Activated CD8-positive, alpha-beta T cell treated with anti-CD3 and anti-CD28 coated beads for 36 hours (primary cell): ENCODE measurements at regions not wholly inside any gene's neighbourhood (a gene's known extent, or its start where the extent isn't known, plus 50 kb on each side); places are given as distances from the start of the nearest gene placed in this dataset.

Experiments used
- ATAC-seq: fragments of 200-7000 bp; cut with Tn5 transposase; one replicate; pipeline ENCODE4 v1.10.0; 2021; ENCODE audit warnings: mild to moderate bottlenecking, moderate library complexity
- CTCF ChIA-PET: fragments of 350-600 bp; sonication (Branson Sonifier 250); formaldehyde crosslinking; loops from one replicate; lab custom pipeline; 2021; ENCODE audit warnings: antibody characterized with exemption; lab: Charles Lee
- POLR2A ChIA-PET: fragments of 350-600 bp; sonication (Branson Sonifier 250); formaldehyde crosslinking; loops from one replicate; lab custom pipeline; 2021; ENCODE audit warnings: antibody characterized with exemption; lab: Charles Lee
- DNase-seq: peaks from one replicate; pipeline ENCODE4 v3.0.0-alpha.2; 2020
- H3K27ac Mint-ChIP-seq: one replicate; pipeline ENCODE4 v1.8.0; 2021; ENCODE audit warnings: mild to moderate bottlenecking, mixed read lengths
- H3K27me3 Mint-ChIP-seq: one replicate; pipeline ENCODE4 v1.8.0; 2021; ENCODE audit warnings: mixed read lengths
- H3K36me3 Mint-ChIP-seq: one replicate; pipeline ENCODE4 v1.8.0; 2021; ENCODE audit warnings: low read depth, mixed read lengths
- H3K4me1 Mint-ChIP-seq: one replicate; pipeline ENCODE4 v1.8.0; 2021; ENCODE audit warnings: low read depth, mixed read lengths
- H3K4me3 Mint-ChIP-seq: one replicate; pipeline ENCODE4 v1.8.0; 2021; ENCODE audit warnings: mild to moderate bottlenecking, moderate library complexity, mixed read lengths
- H3K9me3 Mint-ChIP-seq: one replicate; pipeline ENCODE4 v1.8.0; 2021; ENCODE audit warnings: mixed read lengths
- intact Hi-C: fragments of 100-400 bp; cut with micrococcal nuclease; formaldehyde crosslinking; loops from one replicate; pipeline ENCODE4 v1.10.0; 2022
- TF ChIP-seq, protein P1 (sequence below): fragments of 200-600 bp; IDR thresholded peaks from one replicate; pipeline ENCODE4 v1.8.0; 2022; ENCODE audit warnings: antibody characterized with exemption, mild to moderate bottlenecking

DNA sequence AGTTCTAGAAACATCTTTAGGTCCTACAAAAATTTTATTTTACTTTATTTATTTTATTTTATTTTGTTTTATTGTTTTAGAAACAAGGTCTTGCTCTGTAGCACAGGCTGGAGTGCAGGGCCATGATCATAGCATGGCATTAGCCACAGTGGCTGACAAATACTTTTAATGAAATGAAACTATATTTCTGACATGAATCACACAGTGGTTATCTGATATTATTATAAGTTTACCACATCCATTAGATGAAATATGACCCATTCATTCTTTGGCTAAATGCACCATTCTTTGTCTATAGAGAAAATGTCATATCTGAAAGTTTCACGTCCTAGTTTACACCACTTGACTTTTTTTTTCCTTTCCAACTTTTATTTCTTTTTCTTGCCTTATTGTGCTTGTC, 613.4 kb upstream of the ADAMTS5 start:
- peaks cover 7% of the 10 kb centered on the region for H3K9me3 Mint-ChIP-seq
- ATAC-seq: no peak
- TF ChIP-seq, protein P1, sequence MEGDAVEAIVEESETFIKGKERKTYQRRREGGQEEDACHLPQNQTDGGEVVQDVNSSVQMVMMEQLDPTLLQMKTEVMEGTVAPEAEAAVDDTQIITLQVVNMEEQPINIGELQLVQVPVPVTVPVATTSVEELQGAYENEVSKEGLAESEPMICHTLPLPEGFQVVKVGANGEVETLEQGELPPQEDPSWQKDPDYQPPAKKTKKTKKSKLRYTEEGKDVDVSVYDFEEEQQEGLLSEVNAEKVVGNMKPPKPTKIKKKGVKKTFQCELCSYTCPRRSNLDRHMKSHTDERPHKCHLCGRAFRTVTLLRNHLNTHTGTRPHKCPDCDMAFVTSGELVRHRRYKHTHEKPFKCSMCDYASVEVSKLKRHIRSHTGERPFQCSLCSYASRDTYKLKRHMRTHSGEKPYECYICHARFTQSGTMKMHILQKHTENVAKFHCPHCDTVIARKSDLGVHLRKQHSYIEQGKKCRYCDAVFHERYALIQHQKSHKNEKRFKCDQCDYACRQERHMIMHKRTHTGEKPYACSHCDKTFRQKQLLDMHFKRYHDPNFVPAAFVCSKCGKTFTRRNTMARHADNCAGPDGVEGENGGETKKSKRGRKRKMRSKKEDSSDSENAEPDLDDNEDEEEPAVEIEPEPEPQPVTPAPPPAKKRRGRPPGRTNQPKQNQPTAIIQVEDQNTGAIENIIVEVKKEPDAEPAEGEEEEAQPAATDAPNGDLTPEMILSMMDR: no peak
- no peak for DNase-seq
- H3K27me3 Mint-ChIP-seq: no peaks in the 10 kb centered on the region
- no peaks in the 10 kb centered on the region for H3K4me1 Mint-ChIP-seq
- CTCF ChIA-PET: no interaction called here
- no peak overlapping the region for H3K4me3 Mint-ChIP-seq
- intact Hi-C loops: no loop called here
- POLR2A ChIA-PET: no interaction called here
- H3K36me3 Mint-ChIP-seq: no peaks in the 10 kb centered on the region
- H3K27ac Mint-ChIP-seq: no peak overlapping the region

DNA sequence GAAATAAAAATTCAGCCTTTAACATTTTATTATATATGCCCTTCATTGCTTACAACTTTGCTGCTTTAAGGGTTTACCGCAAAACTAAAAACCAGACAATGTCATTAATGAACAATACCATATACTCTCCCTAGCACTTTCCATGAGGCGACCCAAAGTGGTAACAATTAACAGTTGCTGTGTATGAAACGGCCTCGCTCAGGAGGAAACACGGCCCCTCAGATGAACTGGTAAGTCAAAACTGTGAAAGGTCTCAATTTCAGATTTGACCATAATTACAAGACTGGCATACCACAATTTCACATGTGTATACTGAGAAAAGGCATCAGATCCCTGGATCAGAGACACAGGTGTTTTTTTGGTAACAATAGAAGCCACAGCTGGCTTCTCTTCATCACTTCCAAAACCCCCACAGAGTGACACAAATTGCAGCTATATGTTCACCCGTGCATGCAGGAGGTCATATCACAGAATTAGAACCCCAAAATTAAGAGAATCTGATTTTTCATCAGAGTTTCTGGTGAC, 611.9 kb upstream of the ADAMTS5 start:
- intact Hi-C loops: no loop called here
- CTCF ChIA-PET: no interaction called here
- Mint-ChIP-seq H3K9me3 (peaks cover 3% of the 10 kb centered on the region), H3K27me3 (no peaks in the 10 kb centered on the region), H3K4me3 (no peak overlapping the region), H3K4me1 (no peaks in the 10 kb centered on the region), H3K27ac (no peak overlapping the region), H3K36me3 (no peaks in the 10 kb centered on the region)
- POLR2A ChIA-PET: no interaction called here
- DNase-seq (no peak), ATAC-seq (no peak)
- TF ChIP-seq, protein P1: no peak

DNA sequence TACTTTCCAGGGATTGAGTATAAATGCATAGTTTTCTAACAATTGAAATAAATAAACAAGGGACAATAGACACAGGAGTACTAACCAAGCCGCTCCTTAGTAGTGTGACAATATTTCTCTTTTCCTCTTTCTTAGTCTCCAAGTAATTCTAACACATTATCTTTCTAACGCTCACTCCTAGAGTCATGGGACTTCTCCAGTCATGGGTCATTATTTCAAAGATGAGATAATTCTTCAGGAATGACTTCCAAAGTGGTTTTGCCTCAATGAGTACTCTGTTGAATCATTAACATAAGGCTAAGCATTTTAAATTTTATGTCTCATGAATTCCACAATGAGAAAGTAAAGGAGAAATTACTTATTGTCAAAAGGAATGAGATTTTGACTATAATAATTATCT, 605.8 kb upstream of the ADAMTS5 start:
- Mint-ChIP-seq H3K36me3 (no peaks in the 10 kb centered on the region), H3K4me3 (no peak overlapping the region), H3K9me3 (no peaks in the 10 kb centered on the region), H3K4me1 (no peaks in the 10 kb centered on the region), H3K27me3 (no peaks in the 10 kb centered on the region), H3K27ac (no peak overlapping the region)
- POLR2A ChIA-PET: no interaction called here
- TF ChIP-seq, protein P1: no peak
- intact Hi-C loops: no loop called here
- ATAC-seq (no peak), DNase-seq (no peak)
- CTCF ChIA-PET: interaction anchor here (0.9 kb wide), 1 partner anchor 10 kb away, joined by 3 read pairs; no protein-coding TSS in a partner anchor

DNA sequence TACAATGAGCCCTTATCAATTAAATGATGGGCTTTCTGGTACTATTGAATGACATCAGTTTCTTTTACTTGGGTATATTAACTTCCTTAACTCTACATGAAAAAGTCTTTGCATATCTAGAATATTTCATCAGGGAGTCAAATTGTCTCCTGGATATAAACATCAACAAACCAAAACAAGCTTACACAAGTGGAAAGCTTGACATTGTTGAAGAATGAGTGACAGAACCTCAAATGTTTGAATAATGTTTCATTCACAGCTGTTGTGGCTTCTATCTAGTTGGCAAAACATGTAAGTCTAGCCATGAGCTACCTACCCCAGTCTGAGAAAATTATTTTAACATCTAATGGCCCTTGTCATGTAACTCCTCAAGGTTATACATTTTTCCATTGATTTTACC, 604.8 kb upstream of the ADAMTS5 start:
- Mint-ChIP-seq H3K27me3 (no peaks in the 10 kb centered on the region), H3K4me3 (no peak overlapping the region), H3K4me1 (no peaks in the 10 kb centered on the region), H3K36me3 (no peaks in the 10 kb centered on the region), H3K27ac (no peak overlapping the region), H3K9me3 (no peaks in the 10 kb centered on the region)
- ChIA-PET CTCF (interaction anchor here (0.6 kb wide), 1 partner anchor 70 kb away, joined by 3 read pairs; no protein-coding TSS in a partner anchor), POLR2A (no interaction called here)
- intact Hi-C loops: no loop called here
- TF ChIP-seq, protein P1: no peak
- no peak for ATAC-seq
- DNase-seq: no peak

DNA sequence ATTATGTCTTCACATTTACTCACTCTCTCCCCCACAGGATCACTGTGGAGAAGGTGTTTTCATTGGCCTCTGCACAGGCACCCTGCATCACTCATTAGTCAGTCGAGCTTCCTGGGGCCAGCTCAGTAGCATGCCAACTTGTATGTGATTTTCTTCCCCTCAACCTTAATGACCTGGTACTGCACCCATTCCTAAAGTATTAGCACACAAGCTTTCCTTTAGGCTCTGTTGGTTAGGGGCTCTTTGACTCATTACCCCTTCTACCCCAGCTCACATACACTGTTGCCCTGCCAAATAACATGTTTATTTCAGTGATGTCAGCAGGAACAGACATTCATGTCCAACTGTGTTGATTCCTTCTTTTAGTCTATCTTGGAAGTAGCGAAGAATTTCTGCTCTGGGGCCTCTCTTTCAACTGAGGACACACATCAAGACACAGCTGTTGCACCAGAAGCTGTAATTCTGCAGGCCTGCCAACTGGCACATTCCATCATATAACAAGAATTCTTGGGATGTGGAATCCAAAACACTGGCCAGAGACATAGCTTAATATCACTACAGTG, 603.5 kb upstream of the ADAMTS5 start:
- TF ChIP-seq, protein P1: no peak
- H3K4me1 Mint-ChIP-seq: no peaks in the 10 kb centered on the region
- intact Hi-C loops: no loop called here
- H3K4me3 Mint-ChIP-seq: no peak overlapping the region
- H3K27ac Mint-ChIP-seq: no peak overlapping the region
- DNase-seq: no peak
- CTCF ChIA-PET: interaction anchor here (2.0 kb wide), 1 partner anchor 13 kb away, joined by 5 read pairs; no protein-coding TSS in a partner anchor
- H3K9me3 Mint-ChIP-seq: peaks cover 2% of the 10 kb centered on the region
- no peaks in the 10 kb centered on the region for H3K36me3 Mint-ChIP-seq
- H3K27me3 Mint-ChIP-seq: no peaks in the 10 kb centered on the region
- ATAC-seq: no peak
- POLR2A ChIA-PET: no interaction called here
